GM06990 (cell line): ENCODE measurements at regions not wholly inside any gene's neighbourhood (a gene's known extent, or its start where the extent isn't known, plus 50 kb on each side); places are given as distances from the start of the nearest gene placed in this dataset.

Experiments
- DNase-seq: peaks from one replicate; pipeline ENCODE4 v3.0.0-alpha.2; 2011; ENCODE audit not compliant: insufficient read length; ENCODE audit errors: extremely low read depth
- H3K27me3 ChIP-seq: replicated peaks from 2 replicates; pipeline ENCODE4 v1.6.0; 2011; ENCODE audit warnings: low read length; ENCODE audit not compliant: control insufficient read depth, insufficient read depth
- H3K36me3 ChIP-seq: 2 replicates; pipeline ENCODE4 v1.5.1; 2011; ENCODE audit warnings: low read length; ENCODE audit not compliant: control insufficient read depth, insufficient read depth
- H3K4me3 ChIP-seq: replicated peaks from 2 replicates; pipeline ENCODE4 v1.5.1; 2011; ENCODE audit warnings: low read depth, mild to moderate bottlenecking, control low read depth, low read length
- CTCF ChIP-seq: IDR thresholded peaks from 2 replicates; pipeline ENCODE4 v1.5.1; 2011; ENCODE audit warnings: low read length, control low read depth, mild to moderate bottlenecking, inconsistent platforms; ENCODE audit not compliant: insufficient read depth, poor library complexity, severe bottlenecking

- Histone ChIP-seq H3K36me3 (no peaks in the 10 kb centered on the region), H3K4me3 (no peak overlapping the region), H3K27me3 (no peaks in the 10 kb centered on the region)
- no peak for TF ChIP-seq CTCF
- DNase-seq, result no peak
Observed at GRCh38 chr1:96541491-96541890, 180.1 kb upstream of the PTBP2 start.

GRCh38 chr1:96544051-96544830 is 177.3 kb upstream of the PTBP2 start:
- no peaks in the 10 kb centered on the region for H3K36me3 ChIP-seq
- H3K27me3 ChIP-seq, result no peaks in the 10 kb centered on the region
- TF ChIP-seq CTCF, result no peak
- no peak overlapping the region for H3K4me3 ChIP-seq
- DNase-seq, result no peak

GRCh38 chr1:96544831-96545221 is 176.8 kb upstream of the PTBP2 start:
- DNase-seq, result no peak
- Histone ChIP-seq H3K4me3 (no peak overlapping the region), H3K36me3 (no peaks in the 10 kb centered on the region), H3K27me3 (no peaks in the 10 kb centered on the region)
- TF ChIP-seq CTCF, result no peak

GRCh38 chr1:96545935-96546656 is 175.5 kb upstream of the PTBP2 start:
- TF ChIP-seq CTCF, result no peak
- Histone ChIP-seq H3K27me3 (no peaks in the 10 kb centered on the region), H3K36me3 (no peaks in the 10 kb centered on the region), H3K4me3 (no peak overlapping the region)
- DNase-seq, result no peak

- DNase-seq, result no peak
Observed at GRCh38 chr1:96550061-96550460, 171.5 kb upstream of the PTBP2 start.

More at GRCh38 chr1:96550061-96550460, 171.5 kb upstream of the PTBP2 start:
- Histone ChIP-seq H3K27me3 (no peaks in the 10 kb centered on the region), H3K36me3 (no peaks in the 10 kb centered on the region), H3K4me3 (no peak overlapping the region)
- no peak for TF ChIP-seq CTCF
